ENCODE measurements at regions not wholly inside any gene's neighbourhood (a gene's known extent, or its start where the extent isn't known, plus 50 kb on each side); places are given as distances from the start of the nearest gene placed in this dataset.

GRCh38 chr20:11995805-11996567 is 78.3 kb downstream of the BTBD3 start:
- TF ChIP-seq EZH2 (IDR thresholded peaks at IDR 0.05; ENCODE audit: low read depth, low read length, severe bottlenecking) (no peak), JUND (IDR thresholded peaks at IDR 0.05; ENCODE audit: low read length) (no peak), TAF1 (IDR thresholded peaks at IDR 0.05; ENCODE audit: low read depth, low read length) (no peak), EP300 (IDR thresholded peaks at IDR 0.05; ENCODE audit: borderline replicate concordance in 1 of 2, low read depth in 2 of 2, low read length in 2 of 2) (no peak), JUN (IDR thresholded peaks at IDR 0.05; ENCODE audit: low read depth, low read length) (no peak), RAD21 (IDR thresholded peaks at IDR 0.05 in 1 of 2, conservative IDR thresholded peaks at IDR 0.05 in 1 of 2; ENCODE audit: low read depth in 2 of 2, low read length in 2 of 2) (no peak), KDM1A (IDR thresholded peaks at IDR 0.05; ENCODE audit: borderline replicate concordance, low read length) (no peak), POLR2AphosphoS5 (IDR thresholded peaks at IDR 0.05; ENCODE audit: low read depth, low read length) (no peak), CHD2 (IDR thresholded peaks at IDR 0.05; ENCODE audit: low read length) (no peak), RBBP5 (IDR thresholded peaks at IDR 0.05; ENCODE audit: borderline replicate concordance, low read depth, low read length) (no peak), ZNF274 (IDR thresholded peaks at IDR 0.05; ENCODE audit: borderline replicate concordance, extremely low read depth, low read length) (no peak), NRF1 (IDR thresholded peaks at IDR 0.05; ENCODE audit: low read depth, low read length) (no peak)
- TF ChIP-seq, protein P1, sequence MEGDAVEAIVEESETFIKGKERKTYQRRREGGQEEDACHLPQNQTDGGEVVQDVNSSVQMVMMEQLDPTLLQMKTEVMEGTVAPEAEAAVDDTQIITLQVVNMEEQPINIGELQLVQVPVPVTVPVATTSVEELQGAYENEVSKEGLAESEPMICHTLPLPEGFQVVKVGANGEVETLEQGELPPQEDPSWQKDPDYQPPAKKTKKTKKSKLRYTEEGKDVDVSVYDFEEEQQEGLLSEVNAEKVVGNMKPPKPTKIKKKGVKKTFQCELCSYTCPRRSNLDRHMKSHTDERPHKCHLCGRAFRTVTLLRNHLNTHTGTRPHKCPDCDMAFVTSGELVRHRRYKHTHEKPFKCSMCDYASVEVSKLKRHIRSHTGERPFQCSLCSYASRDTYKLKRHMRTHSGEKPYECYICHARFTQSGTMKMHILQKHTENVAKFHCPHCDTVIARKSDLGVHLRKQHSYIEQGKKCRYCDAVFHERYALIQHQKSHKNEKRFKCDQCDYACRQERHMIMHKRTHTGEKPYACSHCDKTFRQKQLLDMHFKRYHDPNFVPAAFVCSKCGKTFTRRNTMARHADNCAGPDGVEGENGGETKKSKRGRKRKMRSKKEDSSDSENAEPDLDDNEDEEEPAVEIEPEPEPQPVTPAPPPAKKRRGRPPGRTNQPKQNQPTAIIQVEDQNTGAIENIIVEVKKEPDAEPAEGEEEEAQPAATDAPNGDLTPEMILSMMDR (IDR thresholded peaks at IDR 0.05; ENCODE audit: control extremely low read depth in 1 of 3, insufficient read depth in 1 of 3, low read depth in 1 of 3, low read length in 3 of 3), result no peak

Measured in H1 (cell line).